DND-41 (cell line): ENCODE measurements at regions not wholly inside any gene's neighbourhood (a gene's known extent, or its start where the extent isn't known, plus 50 kb on each side); places are given as distances from the start of the nearest gene placed in this dataset.

Experiments used
- ATAC-seq: fragments of 200-7000 bp; cut with Tn5 transposase; 3 replicates; pipeline ENCODE4 v1.9.1; 2021; ENCODE audit warnings: low read depth; ENCODE audit not compliant: insufficient read depth
- DNase-seq: peaks from one replicate; pipeline ENCODE4 v3.0.0-alpha.2; 2020
- H2AFZ ChIP-seq: 2 replicates; pipeline ENCODE4 v1.6.0; 2012; ENCODE audit warnings: low read depth, low read length
- H3K27ac ChIP-seq: 2 replicates; pipeline ENCODE4 v1.5.1; 2012; ENCODE audit warnings: low read length, inconsistent platforms
- H3K27me3 ChIP-seq: fragments of 200-600 bp; sonication (generic); 2 replicates; pipeline ENCODE4 v1.6.0; 2012; ENCODE audit warnings: low read length, mild to moderate bottlenecking, inconsistent platforms; ENCODE audit not compliant: insufficient read depth, poor library complexity
- H3K36me3 ChIP-seq: 2 replicates; pipeline ENCODE4 v1.5.1; 2012; ENCODE audit warnings: low read length, inconsistent platforms; ENCODE audit not compliant: insufficient read depth
- H3K4me1 ChIP-seq: 2 replicates; pipeline ENCODE4 v1.5.1; 2012; ENCODE audit warnings: mild to moderate bottlenecking, low read length; ENCODE audit not compliant: insufficient read depth
- H3K4me2 ChIP-seq: 2 replicates; pipeline ENCODE4 v1.6.0; 2012; ENCODE audit warnings: mild to moderate bottlenecking, moderate library complexity, low read length, inconsistent platforms; ENCODE audit not compliant: insufficient read depth
- H3K4me3 ChIP-seq, 2 experiments: fragments of 200-600 bp in 1 of 2; shearing (Covaris generic) in 1 of 2; 2 replicates each; pipeline ENCODE4 v1.5.1; 2012 to 2016; ENCODE audit warnings: inconsistent platforms in 2 of 2, low read length in 2 of 2, mild to moderate bottlenecking in 2 of 2, low read depth in 1 of 2, moderate library complexity in 1 of 2
- H3K79me2 ChIP-seq: 2 replicates; pipeline ENCODE4 v1.6.0; 2012; ENCODE audit warnings: low read length, inconsistent platforms; ENCODE audit not compliant: insufficient read depth
- H3K9ac ChIP-seq: 2 replicates; pipeline ENCODE4 v1.6.0; 2012; ENCODE audit warnings: low read depth, mild to moderate bottlenecking, inconsistent platforms, low read length, moderate library complexity
- H3K9me3 ChIP-seq: 2 replicates; pipeline ENCODE4 v1.5.1; 2012; ENCODE audit warnings: low read length, moderate library complexity, mild to moderate bottlenecking, inconsistent platforms; ENCODE audit not compliant: insufficient read depth, severe bottlenecking
- H4K20me1 ChIP-seq: 2 replicates; pipeline ENCODE4 v1.6.0; 2012; ENCODE audit warnings: low read length; ENCODE audit not compliant: insufficient read depth
- CTCF ChIP-seq: IDR thresholded peaks from 2 replicates; pipeline ENCODE4 v1.5.1; 2012; ENCODE audit warnings: borderline replicate concordance, low read length, moderate library complexity, mild to moderate bottlenecking; ENCODE audit not compliant: poor library complexity, severe bottlenecking; ENCODE audit errors: extremely low read depth
- EZH2 ChIP-seq: IDR thresholded peaks from 3 replicates; pipeline ENCODE4 v1.6.1; 2012; ENCODE audit warnings: borderline replicate concordance, low read depth, mild to moderate bottlenecking, moderate library complexity, low read length, inconsistent platforms; ENCODE audit not compliant: severe bottlenecking

DNA sequence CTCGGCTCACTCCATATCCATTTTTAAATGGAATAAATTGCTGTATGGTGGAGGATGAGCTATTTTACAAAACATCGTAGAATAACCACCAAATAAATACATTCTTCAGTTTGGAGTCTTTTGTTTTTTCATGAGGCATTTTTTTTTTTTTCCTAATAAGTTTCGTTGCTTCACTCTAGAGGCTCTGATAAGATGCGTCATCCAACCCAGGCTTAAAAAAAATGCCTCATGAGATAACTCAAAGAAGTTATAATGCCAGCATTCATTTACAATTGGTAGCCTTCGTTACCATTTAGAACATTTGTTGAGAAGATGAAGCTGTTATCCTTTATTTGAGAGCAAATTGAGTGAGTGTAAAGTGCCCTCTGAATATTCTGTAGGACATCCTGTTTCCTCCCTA is 172.2 kb upstream of the CENPE start:
- no peak overlapping the region for H3K4me2 ChIP-seq
- H3K27me3 ChIP-seq = peaks cover 6% of the 10 kb centered on the region
- TF ChIP-seq CTCF (no peak), EZH2 (no peak)
- H3K4me3 ChIP-seq = no peak overlapping the region
- DNase-seq (no peak), ATAC-seq (no peak)
- H2AFZ ChIP-seq = no peak overlapping the region
- H3K27ac ChIP-seq = no peak overlapping the region
- H3K4me1 ChIP-seq = no peaks in the 10 kb centered on the region
- no peaks in the 10 kb centered on the region for H4K20me1 ChIP-seq
- no peak overlapping the region for H3K9ac ChIP-seq
- no peaks in the 10 kb centered on the region for H3K9me3 ChIP-seq
- H3K79me2 ChIP-seq = no peaks in the 10 kb centered on the region
- H3K36me3 ChIP-seq = no peaks in the 10 kb centered on the region

DNA sequence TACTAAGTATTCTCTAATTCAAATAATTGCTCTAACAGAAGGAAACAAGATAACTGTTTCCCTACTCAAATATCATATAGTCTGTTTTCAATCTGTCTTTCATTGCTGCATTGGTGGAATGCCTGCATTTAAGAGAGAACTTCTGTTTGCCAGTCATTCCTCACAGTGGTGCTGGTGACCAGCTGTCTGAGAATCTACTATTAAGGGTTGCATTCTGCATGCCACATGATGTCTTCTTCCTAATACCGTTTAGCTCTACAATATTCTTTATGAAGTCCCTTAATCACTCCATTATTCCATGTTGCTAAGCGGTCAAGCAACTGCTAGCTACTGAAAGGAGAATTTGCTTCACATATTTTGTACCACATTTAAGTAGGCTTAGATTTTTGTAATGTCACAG is 167.1 kb upstream of the CENPE start:
- no peak overlapping the region for H3K4me2 ChIP-seq
- no peaks in the 10 kb centered on the region for H3K4me1 ChIP-seq

GRCh38 chr4:103364083-103364482 is 165.9 kb upstream of the CENPE start:
- H3K9me3 ChIP-seq = peaks cover 5% of the 10 kb centered on the region
- no peak overlapping the region for H3K9ac ChIP-seq
- H3K27ac ChIP-seq = no peak overlapping the region
- peaks cover 7% of the 10 kb centered on the region for H3K27me3 ChIP-seq
- H3K4me2 ChIP-seq = no peak overlapping the region
- no peaks in the 10 kb centered on the region for H3K4me1 ChIP-seq
- TF ChIP-seq CTCF (no peak), EZH2 (no peak)
- no peak overlapping the region for H3K4me3 ChIP-seq
- ATAC-seq (no peak), DNase-seq (no peak)
- no peaks in the 10 kb centered on the region for H3K36me3 ChIP-seq
- no peak overlapping the region for H2AFZ ChIP-seq
- no peaks in the 10 kb centered on the region for H4K20me1 ChIP-seq
- no peaks in the 10 kb centered on the region for H3K79me2 ChIP-seq

More for the DNA sequence above, 167.1 kb upstream of the CENPE start:
- H3K4me3 ChIP-seq = no peak overlapping the region
- DNase-seq = no peak
- no peak overlapping the region for H3K27ac ChIP-seq
- H3K9me3 ChIP-seq = no peaks in the 10 kb centered on the region
- no peak for TF ChIP-seq CTCF
- TF ChIP-seq EZH2 = no peak
- no peaks in the 10 kb centered on the region for H4K20me1 ChIP-seq
- H3K27me3 ChIP-seq = peaks cover 7% of the 10 kb centered on the region
- no peak overlapping the region for H2AFZ ChIP-seq
- H3K9ac ChIP-seq = no peak overlapping the region
- no peaks in the 10 kb centered on the region for H3K36me3 ChIP-seq
- ATAC-seq = no peak
- no peaks in the 10 kb centered on the region for H3K79me2 ChIP-seq

DNA sequence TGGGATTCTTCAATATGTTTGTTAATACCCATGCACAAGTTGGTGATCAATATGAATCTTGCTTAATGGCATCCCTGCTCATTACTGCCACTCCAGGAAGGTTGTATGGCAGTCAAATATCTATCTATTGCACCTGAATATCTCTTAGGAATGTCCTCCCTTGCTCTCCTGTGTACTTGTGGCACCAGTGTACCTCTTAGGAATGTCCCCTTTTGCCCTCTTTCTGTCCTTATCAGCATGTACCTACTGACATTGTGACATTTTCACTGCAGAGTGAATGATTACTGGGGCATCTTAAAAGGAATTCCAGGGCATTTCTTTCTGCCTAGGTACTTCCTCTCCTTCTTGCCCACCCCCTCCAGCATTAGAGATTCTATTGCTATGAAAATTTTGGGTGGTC is 163.8 kb upstream of the CENPE start:
- H3K9ac ChIP-seq = no peak overlapping the region
- H3K9me3 ChIP-seq = peaks cover 5% of the 10 kb centered on the region
- H3K79me2 ChIP-seq = no peaks in the 10 kb centered on the region
- no peak for ATAC-seq
- H3K4me3 ChIP-seq = no peak overlapping the region
- DNase-seq = no peak
- H3K4me2 ChIP-seq = no peak overlapping the region
- no peaks in the 10 kb centered on the region for H3K4me1 ChIP-seq
- no peaks in the 10 kb centered on the region for H3K36me3 ChIP-seq
- H4K20me1 ChIP-seq = no peaks in the 10 kb centered on the region
- peaks cover 7% of the 10 kb centered on the region for H3K27me3 ChIP-seq
- no peak for TF ChIP-seq EZH2
- TF ChIP-seq CTCF = no peak
- no peak overlapping the region for H2AFZ ChIP-seq
- no peak overlapping the region for H3K27ac ChIP-seq
